Stimulated activated CD4-positive, alpha-beta T cell treated with anti-CD3 and anti-CD28 coated beads, Interleukin-2, amount 100 ng/mL, for 24 hours (primary cell): ENCODE measurements at regions not wholly inside any gene's neighbourhood (a gene's known extent, or its start where the extent isn't known, plus 50 kb on each side); places are given as distances from the start of the nearest gene placed in this dataset.

Experiments
- DNase-seq, 2 donors: peaks; one replicate each; pipeline ENCODE4 v3.0.0-alpha.2; 2020

DNA sequence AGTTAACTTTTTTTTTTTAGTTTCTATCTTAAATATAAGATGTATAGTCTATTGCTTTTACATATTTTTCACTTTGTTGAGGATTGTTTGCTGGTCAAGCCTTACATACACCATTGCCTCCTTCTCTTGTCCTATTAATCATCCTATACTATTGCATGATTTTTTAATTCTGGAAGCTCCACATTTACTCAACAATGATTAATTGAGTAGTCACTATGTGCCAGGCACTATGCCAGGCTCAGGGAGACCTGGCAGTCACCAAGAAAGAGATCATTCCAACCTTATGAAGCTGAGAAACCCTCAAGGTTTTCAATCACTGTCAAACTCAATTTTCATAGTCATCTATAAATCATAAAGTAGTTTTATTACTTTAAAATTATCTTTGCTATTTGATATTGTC, 626.2 kb downstream of the IGSF11 start:
- no peak for DNase-seq

- no peak for DNase-seq
Measured at GRCh38 chr3:118412503-118412902, 622.1 kb downstream of the IGSF11 start.

DNA sequence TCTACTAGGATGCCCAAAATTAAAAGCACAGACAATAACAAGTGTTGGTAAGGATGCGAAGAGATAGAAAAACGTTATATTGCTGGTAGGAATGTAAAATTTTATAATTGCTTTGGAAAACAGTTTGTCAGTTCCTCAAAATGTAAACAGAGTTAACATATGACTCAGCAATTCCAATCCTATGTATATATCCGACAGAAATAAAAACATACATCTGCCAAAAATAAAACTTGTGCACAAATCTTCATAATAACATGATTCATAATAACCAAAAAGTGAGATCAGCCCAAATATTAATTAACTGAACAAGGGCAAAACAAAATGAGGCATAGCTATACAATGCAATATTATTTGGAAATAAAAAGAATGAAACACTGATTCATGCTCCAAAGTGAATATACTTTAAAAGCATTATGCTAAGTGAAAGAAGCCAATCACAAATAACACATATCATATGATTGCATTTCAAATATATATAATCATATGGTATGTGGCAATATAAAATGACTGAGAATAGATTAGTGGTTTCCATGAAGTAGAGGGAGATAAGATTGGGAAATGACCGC, 609.3 kb downstream of the IGSF11 start:
- DNase-seq = no peak

DNA sequence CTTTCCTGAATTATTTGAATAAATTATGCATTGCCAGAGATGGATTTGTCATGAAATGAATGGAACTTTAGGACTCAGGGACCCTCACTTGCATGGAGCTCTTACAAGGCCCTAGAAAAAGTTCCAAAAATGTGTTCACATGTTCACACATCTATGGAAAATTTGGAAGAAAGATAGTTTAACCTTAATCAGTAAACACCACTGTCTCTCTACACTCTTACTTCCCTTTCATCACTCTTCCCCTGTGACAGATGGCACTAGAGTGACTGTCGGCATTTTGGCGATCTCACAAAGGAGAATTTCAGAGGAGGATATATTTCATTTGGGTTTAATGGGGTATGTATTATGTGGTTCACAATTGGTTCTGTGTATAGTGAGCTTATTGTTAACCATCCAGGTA, 600.8 kb downstream of the IGSF11 start:
- DNase-seq = no peak

GRCh38 chr3:118435851-118436350, 598.7 kb downstream of the IGSF11 start:
- DNase-seq = no peak

- DNase-seq = no peak
Measured at GRCh38 chr3:118436697-118437262, 597.9 kb downstream of the IGSF11 start.

DNA sequence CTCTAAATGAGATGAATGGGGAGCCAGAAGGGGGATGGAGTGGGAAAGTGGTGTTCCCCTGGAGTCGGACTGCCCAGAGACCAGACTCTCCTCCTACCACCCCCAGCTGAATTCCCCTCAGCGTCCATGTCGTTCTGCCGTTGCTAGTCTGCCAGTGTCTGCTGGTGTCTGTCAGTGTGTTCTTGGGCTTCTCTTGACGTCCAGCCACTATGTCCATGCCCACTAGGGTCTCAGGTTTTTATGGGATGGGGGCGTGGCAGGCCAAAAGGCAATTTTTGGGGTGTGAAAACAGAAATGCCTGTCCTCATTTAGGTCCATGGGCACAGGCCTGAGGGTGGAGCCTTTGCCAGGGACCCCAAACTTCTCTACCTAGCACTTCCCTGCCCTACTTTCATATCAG, 589.6 kb downstream of the IGSF11 start:
- DNase-seq = no peak

DNA sequence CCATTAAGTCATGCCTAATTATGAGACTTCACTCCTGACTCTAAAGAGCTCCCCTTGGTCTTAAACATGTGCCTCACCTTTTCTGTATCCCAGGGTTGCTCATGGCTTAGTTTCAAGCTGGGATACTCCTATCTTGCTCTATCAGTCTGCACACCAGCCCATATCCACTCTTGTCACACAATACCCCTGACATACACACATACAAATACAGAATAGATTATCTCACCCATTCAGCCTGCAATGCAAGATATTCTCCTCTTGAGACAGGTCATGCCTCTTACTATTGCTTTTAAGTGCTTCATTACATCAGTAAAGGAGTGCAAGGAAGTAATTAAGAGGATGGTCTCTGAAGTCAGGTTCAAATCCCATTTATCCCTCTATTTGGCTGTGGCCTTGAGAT, 587.3 kb downstream of the IGSF11 start:
- DNase-seq = no peak

- DNase-seq = no peak
Measured at GRCh38 chr3:118466795-118467330, 567.8 kb downstream of the IGSF11 start.

GRCh38 chr3:118468801-118469200, 565.8 kb downstream of the IGSF11 start:
- no peak for DNase-seq

- no peak for DNase-seq
Measured at GRCh38 chr3:118472586-118472985, 562.1 kb downstream of the IGSF11 start.

GRCh38 chr3:118473343-118473742, 561.3 kb downstream of the IGSF11 start:
- DNase-seq = no peak

GRCh38 chr3:118476885-118477618, 557.6 kb downstream of the IGSF11 start:
- no peak for DNase-seq

DNA sequence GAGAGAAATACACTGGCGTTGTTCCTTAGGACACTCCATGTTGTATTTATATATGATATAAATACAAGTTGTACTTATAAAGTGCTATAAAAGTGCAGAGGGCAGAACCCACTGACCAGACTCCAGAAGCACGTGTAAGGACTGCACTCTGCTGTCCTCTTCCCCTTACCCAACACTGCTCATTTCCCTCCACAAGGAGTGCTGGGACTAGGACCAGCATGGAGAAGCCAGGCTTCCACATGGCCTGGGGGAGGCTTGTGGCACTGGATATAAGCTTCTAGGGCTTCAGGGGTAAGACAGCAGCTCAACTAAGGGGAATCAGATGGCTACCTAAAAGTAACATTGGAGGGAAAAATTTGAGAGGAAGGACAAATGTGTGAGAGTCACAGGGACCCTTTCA, 556.9 kb downstream of the IGSF11 start:
- DNase-seq = no peak

DNA sequence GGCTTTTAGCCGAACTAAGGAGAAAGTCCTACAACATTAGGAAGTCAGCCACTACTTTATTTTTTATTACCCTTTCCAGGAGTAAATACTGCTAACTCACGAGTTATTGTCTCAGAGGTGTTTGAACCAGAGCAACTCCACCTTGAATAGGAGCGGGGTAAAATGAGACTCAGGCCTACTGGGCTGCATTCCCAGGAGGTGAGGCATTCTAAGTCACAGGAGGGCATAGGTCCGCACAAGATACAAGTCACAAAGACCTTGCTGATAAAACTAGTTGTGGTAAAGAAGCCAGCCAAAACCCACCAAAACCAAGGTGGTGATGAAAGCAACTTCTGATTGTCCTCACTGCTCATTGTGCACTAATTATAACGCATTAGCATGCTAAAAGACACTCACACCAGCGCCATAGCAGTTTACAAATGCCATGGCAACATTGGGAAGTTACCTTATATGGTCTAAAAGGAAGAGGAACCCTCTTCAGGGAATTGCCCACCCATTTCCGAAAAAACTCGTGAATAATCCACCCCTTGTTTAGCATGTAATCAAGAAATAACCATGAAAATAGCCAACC, 555.9 kb downstream of the IGSF11 start:
- no peak for DNase-seq

GRCh38 chr3:118479376-118479775, 555.3 kb downstream of the IGSF11 start:
- DNase-seq = no peak

- DNase-seq = no peak
Measured at GRCh38 chr3:118480101-118480860, 554.4 kb downstream of the IGSF11 start.

GRCh38 chr3:118485693-118486092, 549.0 kb downstream of the IGSF11 start:
- no peak for DNase-seq

DNA sequence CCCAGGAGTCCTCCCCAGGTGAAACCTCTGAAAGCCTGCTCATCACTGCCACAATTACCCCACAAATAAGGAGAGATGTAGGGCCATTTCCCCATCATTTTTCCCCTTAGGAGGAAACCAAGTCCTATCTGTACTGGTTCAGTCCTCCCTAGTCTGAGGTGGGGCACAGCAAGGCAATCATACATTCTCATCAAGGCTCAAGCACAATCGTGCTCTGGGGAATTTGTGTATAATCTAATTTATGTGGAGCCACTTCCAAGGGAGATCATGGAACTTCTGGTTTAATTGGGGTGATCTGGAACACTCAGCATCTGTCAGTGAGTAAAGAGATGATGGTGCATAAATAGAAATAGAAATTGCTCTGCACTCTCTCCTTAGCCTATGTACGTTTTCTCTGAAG, 546.9 kb downstream of the IGSF11 start:
- DNase-seq = no peak

DNA sequence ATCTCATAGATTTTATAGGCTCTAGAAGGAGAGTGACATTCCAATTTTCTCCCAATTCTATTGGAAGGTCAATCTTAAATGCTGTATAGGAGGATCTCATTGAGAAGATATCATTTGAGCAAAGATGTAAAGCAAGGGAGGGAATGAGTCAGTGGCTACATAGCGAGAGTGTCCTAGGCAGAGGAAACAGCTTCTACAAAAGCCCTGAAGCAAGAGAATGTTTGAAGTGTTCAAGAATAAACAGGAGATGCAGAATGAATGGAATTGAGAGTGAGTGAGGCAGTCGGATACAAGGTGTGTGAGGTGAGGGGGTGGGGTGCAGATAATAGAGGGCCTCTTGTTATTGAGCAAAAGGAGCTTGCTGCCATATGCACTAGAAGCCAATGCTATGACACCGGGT, 545.9 kb downstream of the IGSF11 start:
- no peak for DNase-seq

DNA sequence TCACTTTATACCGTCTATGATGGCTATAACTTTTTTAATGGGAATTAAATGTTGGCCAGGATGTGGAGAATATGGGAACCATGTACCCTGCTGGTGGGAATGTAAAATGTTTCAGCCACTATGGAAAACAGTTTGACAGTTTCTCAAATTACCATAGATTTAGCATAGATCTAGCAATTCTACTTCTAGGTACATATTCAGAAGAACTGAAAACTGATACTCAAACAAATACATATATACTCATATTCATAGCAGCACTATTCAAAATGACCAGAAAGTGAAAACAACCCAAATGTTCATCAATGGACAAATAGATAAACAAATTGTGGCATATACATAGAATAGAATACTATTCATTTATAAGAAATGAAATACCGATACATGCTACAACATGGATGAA, 539.4 kb downstream of the IGSF11 start:
- no peak for DNase-seq

- no peak for DNase-seq
Measured at GRCh38 chr3:118497274-118497673, 537.4 kb downstream of the IGSF11 start.

- no peak for DNase-seq
Measured at GRCh38 chr3:118501152-118501551, 533.5 kb downstream of the IGSF11 start.
